GM13977 (cell line): ENCODE measurements at regions not wholly inside any gene's neighbourhood (a gene's known extent, or its start where the extent isn't known, plus 50 kb on each side); places are given as distances from the start of the nearest gene placed in this dataset.

Experiments used
- DNase-seq: peaks from one replicate; pipeline ENCODE4 v3.0.0; 2012; ENCODE audit warnings: low spot score
- CTCF ChIP-seq: IDR thresholded peaks from 2 replicates; pipeline ENCODE4 v1.5.1; 2012; ENCODE audit warnings: mild to moderate bottlenecking, control low read depth; ENCODE audit not compliant: insufficient read depth; ENCODE audit errors: extremely low read depth, missing control alignments
- in situ Hi-C: fragments of 300-500 bp; cut with MboI; formaldehyde crosslinking; loops from one replicate; pipeline ENCODE4 v1.12.0; 2022; ENCODE audit warnings: low sequenced_read_pairs, low pct_unique_long_range_greater_than_20kb, mixed read lengths, inconsistent platforms; ENCODE audit not compliant: unreplicated experiment

GRCh38 chr20:24776755-24777271 is 172.3 kb upstream of the CST7 start:
- no peak for DNase-seq
- in situ Hi-C loops, result no loop called here
- no peak for TF ChIP-seq CTCF

- no peak for TF ChIP-seq CTCF
- DNase-seq, result no peak
- in situ Hi-C loops, result no loop called here
Observed at GRCh38 chr20:24777746-24778145, 171.3 kb upstream of the CST7 start.

GRCh38 chr20:24778585-24779031 is 170.5 kb upstream of the CST7 start:
- DNase-seq, result no peak
- in situ Hi-C loops, result no loop called here
- TF ChIP-seq CTCF, result no peak

- in situ Hi-C loops, result no loop called here
- TF ChIP-seq CTCF, result no peak
- DNase-seq, result no peak
Observed at GRCh38 chr20:24779131-24779530, 169.9 kb upstream of the CST7 start.

- TF ChIP-seq CTCF, result no peak
- in situ Hi-C loops, result no loop called here
- DNase-seq, result no peak
Observed at GRCh38 chr20:24779946-24780345, 169.1 kb upstream of the CST7 start.

GRCh38 chr20:24780674-24781417 is 168.2 kb upstream of the CST7 start:
- in situ Hi-C loops, result no loop called here
- no peak for TF ChIP-seq CTCF
- no peak for DNase-seq
